ENCODE measurements at regions not wholly inside any gene's neighbourhood (a gene's known extent, or its start where the extent isn't known, plus 50 kb on each side); places are given as distances from the start of the nearest gene placed in this dataset.
"Not testable (repeated sequence)": the region's sequence is repeated elsewhere in the genome, so short reads cannot be mapped to it uniquely, and the experiment has no call there.

DNA sequence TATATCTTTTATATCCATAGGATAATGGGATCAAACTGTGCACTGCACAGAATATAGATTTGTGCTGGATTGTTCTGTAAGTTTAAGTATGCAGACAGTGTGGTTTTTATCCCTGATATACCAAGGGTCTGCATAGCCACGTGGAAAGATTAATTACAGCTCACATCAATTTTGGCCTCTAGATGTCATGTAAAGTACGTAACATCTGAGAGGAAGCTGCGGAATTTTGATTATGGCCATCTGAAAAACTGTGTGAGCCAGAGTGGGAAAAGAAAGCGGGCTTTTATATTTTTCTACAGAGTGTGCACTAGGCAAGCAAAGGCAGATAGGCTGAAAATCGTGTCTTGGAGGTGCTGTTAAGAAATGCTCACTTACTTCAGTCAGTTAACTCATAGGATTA, 562.7 kb downstream of the GBE1 start:
- H3K27ac ChIP-seq = no peak overlapping the region
- H3K36me3 ChIP-seq = no peaks in the 10 kb centered on the region
- ATAC-seq = no peak
- TF ChIP-seq POLR2AphosphoS5 (IDR thresholded peaks at IDR 0.05) (no peak), POLR2A (IDR thresholded peaks at IDR 0.05) (no peak), EP300 (IDR thresholded peaks at IDR 0.05) (no peak)
- TF ChIP-seq, protein P1, sequence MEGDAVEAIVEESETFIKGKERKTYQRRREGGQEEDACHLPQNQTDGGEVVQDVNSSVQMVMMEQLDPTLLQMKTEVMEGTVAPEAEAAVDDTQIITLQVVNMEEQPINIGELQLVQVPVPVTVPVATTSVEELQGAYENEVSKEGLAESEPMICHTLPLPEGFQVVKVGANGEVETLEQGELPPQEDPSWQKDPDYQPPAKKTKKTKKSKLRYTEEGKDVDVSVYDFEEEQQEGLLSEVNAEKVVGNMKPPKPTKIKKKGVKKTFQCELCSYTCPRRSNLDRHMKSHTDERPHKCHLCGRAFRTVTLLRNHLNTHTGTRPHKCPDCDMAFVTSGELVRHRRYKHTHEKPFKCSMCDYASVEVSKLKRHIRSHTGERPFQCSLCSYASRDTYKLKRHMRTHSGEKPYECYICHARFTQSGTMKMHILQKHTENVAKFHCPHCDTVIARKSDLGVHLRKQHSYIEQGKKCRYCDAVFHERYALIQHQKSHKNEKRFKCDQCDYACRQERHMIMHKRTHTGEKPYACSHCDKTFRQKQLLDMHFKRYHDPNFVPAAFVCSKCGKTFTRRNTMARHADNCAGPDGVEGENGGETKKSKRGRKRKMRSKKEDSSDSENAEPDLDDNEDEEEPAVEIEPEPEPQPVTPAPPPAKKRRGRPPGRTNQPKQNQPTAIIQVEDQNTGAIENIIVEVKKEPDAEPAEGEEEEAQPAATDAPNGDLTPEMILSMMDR (IDR thresholded peaks at IDR 0.05) = no peak
- no peaks in the 10 kb centered on the region for H3K27me3 ChIP-seq
- 36 to 59% methylated on average over 5 of the region's 5 CpGs for WGBS, 2 donors (ENCODE audit: low coverage in 1 of 2)
- H3K4me3 ChIP-seq = no peak overlapping the region
- H3K9me3 ChIP-seq = no peaks in the 10 kb centered on the region
- H3K4me1 ChIP-seq = no peaks in the 10 kb centered on the region

DNA sequence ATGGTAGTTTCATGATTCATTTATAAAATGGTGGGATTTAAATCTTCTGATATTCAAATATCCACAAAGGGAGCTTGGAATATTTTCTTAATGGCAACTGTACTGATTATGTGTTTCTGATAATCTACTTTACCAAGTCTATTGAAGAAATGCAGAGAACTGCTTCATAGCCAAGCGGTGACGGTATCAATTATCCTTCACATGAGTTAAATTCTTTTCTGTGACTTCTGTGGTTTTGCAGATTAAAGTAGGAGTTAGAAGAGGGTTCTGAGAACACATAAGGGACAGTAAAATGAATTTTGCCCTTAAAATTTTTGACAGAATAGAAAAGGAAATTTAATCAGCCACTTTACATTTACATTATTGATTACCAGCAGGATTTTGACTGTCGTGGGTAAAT, 563.2 kb downstream of the GBE1 start:
- Histone ChIP-seq H3K36me3 (no peaks in the 10 kb centered on the region), H3K27ac (no peak overlapping the region), H3K4me3 (no peak overlapping the region), H3K9me3 (no peaks in the 10 kb centered on the region), H3K27me3 (no peaks in the 10 kb centered on the region), H3K4me1 (no peaks in the 10 kb centered on the region)
- no peak for ATAC-seq
- WGBS, 2 donors (ENCODE audit: low coverage in 1 of 2) = 67 to 100% methylated on average over 3 of the region's 3 CpGs
- TF ChIP-seq POLR2A (IDR thresholded peaks at IDR 0.05) = no peak
- no peak for TF ChIP-seq EP300 (IDR thresholded peaks at IDR 0.05)
- TF ChIP-seq, protein P1 (IDR thresholded peaks at IDR 0.05) = no peak
- TF ChIP-seq POLR2AphosphoS5 (IDR thresholded peaks at IDR 0.05) = no peak

DNA sequence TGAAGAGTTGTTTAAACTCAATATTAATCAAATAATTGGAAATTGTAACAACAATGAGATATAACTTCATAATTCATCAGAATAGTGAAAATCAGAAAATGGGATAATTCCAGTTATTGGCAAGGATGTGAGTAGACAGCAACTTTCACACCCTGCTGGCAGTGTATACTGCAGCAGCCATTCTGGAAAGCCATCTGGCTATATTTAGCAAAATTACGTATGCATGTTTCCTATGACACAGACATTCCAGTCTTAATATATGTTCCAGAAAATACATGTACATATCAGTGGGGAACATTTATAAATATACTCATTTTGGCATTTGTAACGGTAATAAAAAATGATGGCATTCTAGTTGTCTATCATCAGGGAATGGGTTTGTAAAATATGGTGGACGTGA, 564.1 kb downstream of the GBE1 start:
- H3K36me3 ChIP-seq = no peaks in the 10 kb centered on the region
- H3K27ac ChIP-seq = no peak overlapping the region
- 60 to 77% methylated on average over 3 of the region's 3 CpGs for WGBS, 2 donors (ENCODE audit: low coverage in 1 of 2)
- TF ChIP-seq POLR2A (IDR thresholded peaks at IDR 0.05) (no peak), POLR2AphosphoS5 (IDR thresholded peaks at IDR 0.05) (no peak), EP300 (IDR thresholded peaks at IDR 0.05) (no peak)
- TF ChIP-seq, protein P1 (IDR thresholded peaks at IDR 0.05) = no peak
- H3K27me3 ChIP-seq = no peaks in the 10 kb centered on the region
- no peaks in the 10 kb centered on the region for H3K9me3 ChIP-seq
- H3K4me1 ChIP-seq = no peaks in the 10 kb centered on the region
- ATAC-seq = no peak
- H3K4me3 ChIP-seq = no peak overlapping the region

- TF ChIP-seq EP300 (IDR thresholded peaks at IDR 0.05) = no peak
- no peak for TF ChIP-seq POLR2AphosphoS5 (IDR thresholded peaks at IDR 0.05)
- H3K9me3 ChIP-seq = no peaks in the 10 kb centered on the region
- no peaks in the 10 kb centered on the region for H3K36me3 ChIP-seq
- H3K4me1 ChIP-seq = no peaks in the 10 kb centered on the region
- 74% methylated on average over 1 of the region's 1 CpG; no CpG with 5 or more reads in 1 of the 2 donors for WGBS, 2 donors (ENCODE audit: low coverage in 1 of 2)
- no peak overlapping the region for H3K27ac ChIP-seq
- H3K4me3 ChIP-seq = no peak overlapping the region
- ATAC-seq = no peak
- H3K27me3 ChIP-seq = no peaks in the 10 kb centered on the region
These were observed 566.0 kb downstream of the GBE1 start for GRCh38 chr3:81195478-81195877.

DNA sequence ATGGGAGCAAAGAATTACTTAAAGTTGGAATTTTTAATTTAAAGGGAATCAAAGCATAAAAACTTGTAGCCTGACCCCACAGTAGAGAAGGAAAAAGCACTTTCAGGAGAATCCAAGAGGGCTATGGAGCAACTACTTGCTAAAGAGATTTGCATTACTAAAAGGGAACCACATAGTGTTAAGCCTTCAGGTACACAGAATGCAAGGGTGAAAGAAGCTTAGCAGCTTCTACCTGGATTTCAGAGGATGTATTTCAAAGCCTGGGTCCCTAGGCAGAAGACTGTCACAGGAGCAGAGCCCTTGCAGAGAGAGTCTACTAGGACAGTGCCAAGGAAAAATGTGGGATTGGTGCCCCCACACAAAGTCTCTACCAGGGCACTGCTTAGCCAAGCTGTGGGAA, 575.0 kb downstream of the GBE1 start:
- no peak overlapping the region for H3K27ac ChIP-seq
- H3K4me1 ChIP-seq = no peaks in the 10 kb centered on the region
- no peaks in the 10 kb centered on the region for H3K9me3 ChIP-seq
- H3K27me3 ChIP-seq = no peaks in the 10 kb centered on the region
- ATAC-seq = no peak
- no peaks in the 10 kb centered on the region for H3K36me3 ChIP-seq
- H3K4me3 ChIP-seq = no peak overlapping the region
- TF ChIP-seq POLR2A (IDR thresholded peaks at IDR 0.05) (no peak), EP300 (IDR thresholded peaks at IDR 0.05) (no peak), POLR2AphosphoS5 (IDR thresholded peaks at IDR 0.05) (no peak)
- TF ChIP-seq, protein P1 (IDR thresholded peaks at IDR 0.05) = no peak

DNA sequence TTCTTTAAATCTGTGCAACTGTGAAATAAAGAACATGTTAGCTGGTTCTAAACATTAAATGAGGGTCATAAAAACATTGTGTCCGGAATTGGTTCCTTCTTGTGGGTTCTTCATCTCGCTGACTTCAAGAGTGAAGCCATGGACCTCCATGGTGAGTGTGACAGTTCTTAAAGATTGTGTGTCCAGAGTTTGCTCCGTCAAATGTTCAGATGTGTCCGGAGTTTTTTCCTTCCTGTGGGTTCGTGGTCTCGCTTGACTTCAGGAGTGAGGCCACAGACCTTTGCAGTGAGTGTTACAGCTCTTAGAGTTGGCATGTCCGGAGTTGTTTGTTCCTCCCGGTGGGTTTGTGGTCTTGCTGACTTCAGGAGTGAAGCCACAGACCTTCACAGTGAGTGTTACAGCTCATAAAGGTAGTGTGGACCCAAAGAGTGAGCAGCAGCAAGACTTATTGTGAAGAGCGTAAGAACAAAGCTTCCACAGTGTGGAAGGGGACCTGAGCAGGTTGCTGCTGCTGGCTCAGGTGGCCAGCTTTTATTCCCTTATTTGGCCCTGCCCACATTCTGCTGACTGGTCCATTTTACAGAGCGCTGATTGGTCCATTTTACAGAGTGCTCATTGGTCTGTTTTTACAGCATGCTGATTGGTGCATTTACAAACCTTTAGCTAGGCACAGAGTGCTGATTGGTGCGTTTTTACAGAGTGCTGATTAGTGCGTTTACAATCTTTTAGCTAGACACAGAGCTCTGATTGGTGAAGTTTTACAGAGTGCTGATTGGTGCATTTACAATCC, 579.2 kb downstream of the GBE1 start:
- not testable (repeated sequence) for H3K27ac ChIP-seq, H3K9me3 ChIP-seq, H3K4me3 ChIP-seq, H3K4me1 ChIP-seq, ATAC-seq, H3K27me3 ChIP-seq, H3K36me3 ChIP-seq
- 87 to 93% methylated on average over 6 to 7 of the region's 12 CpGs for WGBS, 2 donors (ENCODE audit: low coverage in 1 of 2)

All from gastroesophageal sphincter (tissue), 4 donors.